CD14-positive monocyte (primary cell): ENCODE measurements at regions not wholly inside any gene's neighbourhood (a gene's known extent, or its start where the extent isn't known, plus 50 kb on each side); places are given as distances from the start of the nearest gene placed in this dataset.

ENCODE experiments used
- DNase-seq, 3 donors: peaks; one replicate each; pipeline ENCODE4 v3.0.0-alpha.2; 2011 to 2022
- H2AFZ ChIP-seq: 2 replicates; pipeline ENCODE4 v1.6.0; 2012; ENCODE audit warnings: mild to moderate bottlenecking, low read depth, low read length, inconsistent platforms; ENCODE audit not compliant: insufficient read depth, poor library complexity, severe bottlenecking
- H3K27ac ChIP-seq, 2 donors: 1 replicate in 1 of 2; 2 replicates in 1 of 2; pipeline ENCODE4 v1.5.1; 2012 to 2013; ENCODE audit warnings: low read length in 2 of 2, control low read depth in 1 of 2, inconsistent platforms in 1 of 2, low read depth in 1 of 2, mild to moderate bottlenecking in 1 of 2
- H3K27me3 ChIP-seq, 2 donors: one replicate each; pipeline versions ENCODE4 v1.6.0 to v1.6.1; 2011 to 2013; ENCODE audit warnings: low read length in 2 of 2; ENCODE audit not compliant: control insufficient read depth in 2 of 2, insufficient read depth in 2 of 2
- H3K36me3 ChIP-seq, 2 donors: replicated peaks in 1 of 2; 1 replicate in 1 of 2; 2 replicates in 1 of 2; pipeline versions ENCODE4 v1.5.1 to v1.6.1; 2012 to 2013; ENCODE audit warnings: low read length in 2 of 2, control low read depth in 1 of 2, inconsistent platforms in 1 of 2, mild to moderate bottlenecking in 1 of 2; ENCODE audit not compliant: insufficient read depth in 2 of 2, control insufficient read depth in 1 of 2
- H3K4me1 ChIP-seq, 2 donors: 1 replicate in 1 of 2; 2 replicates in 1 of 2; pipeline versions ENCODE4 v1.5.1 to v1.6.1; 2012 to 2013; ENCODE audit warnings: low read length in 2 of 2, control low read depth in 1 of 2, inconsistent platforms in 1 of 2, mild to moderate bottlenecking in 1 of 2, moderate library complexity in 1 of 2; ENCODE audit not compliant: insufficient read depth in 2 of 2, control insufficient read depth in 1 of 2
- H3K4me2 ChIP-seq: replicated peaks from 2 replicates; pipeline ENCODE3; 2012; ENCODE audit warnings: low read length, moderate library complexity, mild to moderate bottlenecking; ENCODE audit not compliant: poor library complexity, severe bottlenecking; ENCODE audit errors: extremely low read depth
- H3K4me3 ChIP-seq, 3 experiments: fragments of 200-600 bp in 1 of 3; sonication (generic) in 1 of 3; replicated peaks in 1 of 3; 1 replicate in 2 of 3; 2 replicates in 1 of 3; pipeline ENCODE4 v1.5.1; 2011 to 2013; ENCODE audit warnings: low read length in 3 of 3, mild to moderate bottlenecking in 3 of 3, control low read depth in 2 of 3, low read depth in 2 of 3, inconsistent platforms in 1 of 3, moderate library complexity in 1 of 3
- H3K79me2 ChIP-seq: 2 replicates; pipeline ENCODE4 v1.6.0; 2012; ENCODE audit warnings: mild to moderate bottlenecking, control low read depth, inconsistent platforms, low read length, moderate library complexity; ENCODE audit not compliant: insufficient read depth
- H3K9ac ChIP-seq: 2 replicates; pipeline ENCODE4 v1.6.0; 2017; ENCODE audit warnings: low read length, mild to moderate bottlenecking; ENCODE audit not compliant: insufficient read depth, poor library complexity, severe bottlenecking
- H3K9me3 ChIP-seq, 2 donors: replicated peaks in 1 of 2; 1 replicate in 1 of 2; 2 replicates in 1 of 2; pipeline versions ENCODE4 v1.5.1 to v1.6.1; 2012 to 2013; ENCODE audit warnings: low read length in 2 of 2, control low read depth in 1 of 2; ENCODE audit not compliant: control insufficient read depth in 1 of 2, insufficient read depth in 1 of 2
- H4K20me1 ChIP-seq: 2 replicates; pipeline ENCODE4 v1.6.0; 2012; ENCODE audit warnings: mild to moderate bottlenecking, low read length, control low read depth, moderate library complexity; ENCODE audit not compliant: insufficient read depth
- H3K27ac Mint-ChIP-seq, 7 donors: one replicate each; pipeline ENCODE4 v1.8.0; 2020; ENCODE audit warnings: mild to moderate bottlenecking in 7 of 7, mixed read lengths in 7 of 7, moderate library complexity in 6 of 7, inconsistent platforms in 2 of 7
- H3K27me3 Mint-ChIP-seq, 3 donors: one replicate each; pipeline ENCODE4 v1.8.0; 2021 to 2022; ENCODE audit warnings: low read depth in 3 of 3, mild to moderate bottlenecking in 3 of 3, mixed read lengths in 3 of 3, moderate library complexity in 3 of 3, inconsistent platforms in 1 of 3
- H3K36me3 Mint-ChIP-seq, 2 donors: one replicate each; pipeline ENCODE4 v1.8.0; 2020; ENCODE audit warnings: mixed read lengths in 2 of 2, inconsistent platforms in 1 of 2, mild to moderate bottlenecking in 1 of 2
- H3K4me1 Mint-ChIP-seq: one replicate; pipeline ENCODE4 v1.8.0; 2020; ENCODE audit warnings: mild to moderate bottlenecking, mixed read lengths
- H3K4me3 Mint-ChIP-seq, 2 donors: one replicate each; pipeline ENCODE4 v1.8.0; 2020; ENCODE audit warnings: mild to moderate bottlenecking in 2 of 2, mixed read lengths in 2 of 2, moderate library complexity in 1 of 2
- H3K9me3 Mint-ChIP-seq, 7 donors: one replicate each; pipeline ENCODE4 v1.8.0; 2020 to 2022; ENCODE audit warnings: mixed read lengths in 7 of 7, mild to moderate bottlenecking in 6 of 7, moderate library complexity in 6 of 7, inconsistent platforms in 2 of 7
- CTCF ChIP-seq: fragments of 200-600 bp; IDR thresholded peaks from one replicate; pipeline ENCODE4 v1.8.0; 2022; ENCODE audit warnings: antibody characterized with exemption, mild to moderate bottlenecking
- WGBS: methylation state at CpG from one replicate; pipeline ENCODE4 v1.1.5; 2013; ENCODE audit warnings: missing lambda C conversion rate; ENCODE audit not compliant: insufficient coverage; 5-methylcytosine and 5-hydroxymethylcytosine counted together
- intact Hi-C, 2 donors: fragments of 100-400 bp; cut with micrococcal nuclease; formaldehyde crosslinking; loops; one replicate each; pipeline versions ENCODE4 v1.15.0 to v1.15.1; 2023

- peaks cover 0 to 5% (median 5%) of the 10 kb centered on the region in 3 donors for H3K27me3 Mint-ChIP-seq
- H3K79me2 ChIP-seq: no peaks in the 10 kb centered on the region
- peak overlapping the region in 3 of 7 donors; percentile 18 to 30 (median 27) for H3K27ac Mint-ChIP-seq
- peak overlapping the region in 1 of 2 donors; percentile 11 for H3K4me3 Mint-ChIP-seq
- H3K27ac ChIP-seq: no peak overlapping the region
- H3K9me3 ChIP-seq: peaks cover 0 to 13% of the 10 kb centered on the region in 2 donors
- no peak overlapping the region for H2AFZ ChIP-seq
- intact Hi-C loops: no loop called here
- H3K36me3 ChIP-seq: no peaks in the 10 kb centered on the region
- no peaks in the 10 kb centered on the region for H4K20me1 ChIP-seq
- WGBS: 95% methylated on average over 5 of the region's 6 CpGs
- peaks cover 4 to 20% (median 15%) of the 10 kb centered on the region in 7 donors for H3K9me3 Mint-ChIP-seq
- peak in 1 of 3 donors; percentile 27 for DNase-seq
- H3K4me1 Mint-ChIP-seq: peaks cover 44% of the 10 kb centered on the region
- no peaks in the 10 kb centered on the region for H3K27me3 ChIP-seq
- no peak overlapping the region for H3K4me3 ChIP-seq
- no peak overlapping the region for H3K9ac ChIP-seq
- H3K4me1 ChIP-seq: peaks cover 22 to 33% of the 10 kb centered on the region in 2 donors
- H3K36me3 Mint-ChIP-seq: peaks cover 0 to 4% of the 10 kb centered on the region in 2 donors
- no peak for TF ChIP-seq CTCF
- H3K4me2 ChIP-seq: no peak overlapping the region
These were observed 168.5 kb downstream of the HSD17B3 start for GRCh38 chr9:96133321-96134021.

- Mint-ChIP-seq H3K36me3 (peaks cover 0 to 4% of the 10 kb centered on the region in 2 donors), H3K4me3 (no peak overlapping the region), H3K27ac (no peak overlapping the region), H3K4me1 (peaks cover 32% of the 10 kb centered on the region), H3K9me3 (peaks cover 1 to 15% (median 13%) of the 10 kb centered on the region in 7 donors), H3K27me3 (peaks cover 0 to 5% (median 5%) of the 10 kb centered on the region in 3 donors)
- Histone ChIP-seq H3K4me1 (peaks cover 13 to 17% of the 10 kb centered on the region in 2 donors), H3K27me3 (no peaks in the 10 kb centered on the region), H3K4me3 (no peak overlapping the region), H3K27ac (no peak overlapping the region), H3K4me2 (no peak overlapping the region), H3K79me2 (no peaks in the 10 kb centered on the region), H4K20me1 (no peaks in the 10 kb centered on the region), H3K9ac (no peak overlapping the region), H3K9me3 (peaks cover 0 to 10% of the 10 kb centered on the region in 2 donors), H2AFZ (no peak overlapping the region), H3K36me3 (no peaks in the 10 kb centered on the region)
- intact Hi-C loops: no loop called here
- no peak for DNase-seq
- no peak for TF ChIP-seq CTCF
- WGBS: no CpG with 5 or more reads among the region's 4 CpGs
These were observed 170.2 kb downstream of the HSD17B3 start for GRCh38 chr9:96131825-96132224.
